GM19328 (cell line): ENCODE measurements at regions not wholly inside any gene's neighbourhood (a gene's known extent, or its start where the extent isn't known, plus 50 kb on each side); places are given as distances from the start of the nearest gene placed in this dataset.
"Not testable (repeated sequence)": the region's sequence is repeated elsewhere in the genome, so short reads cannot be mapped to it uniquely, and the experiment has no call there.

Experiments
- ATAC-seq: cut with Tn5 transposase; IDR thresholded peaks from one replicate; pipeline ENCODE4 v1.9.1; 2021; ENCODE audit warnings: mild to moderate bottlenecking, moderate library complexity; ENCODE audit not compliant: unreplicated experiment

- no peak for ATAC-seq
Measured at GRCh38 chr2:150371044-150371818, 116.2 kb downstream of the RND3 start.

- no peak for ATAC-seq
Measured at GRCh38 chr2:150370561-150370960, 116.9 kb downstream of the RND3 start.

- no peak for ATAC-seq
Measured at GRCh38 chr2:150369862-150370261, 117.6 kb downstream of the RND3 start.

- no peak for ATAC-seq
Measured at GRCh38 chr2:150358468-150358807, 129.0 kb downstream of the RND3 start.

- ATAC-seq = no peak
Measured at GRCh38 chr2:150357770-150358467, 129.5 kb downstream of the RND3 start.

- no peak for ATAC-seq
Measured at GRCh38 chr2:150355440-150355839, 132.0 kb downstream of the RND3 start.

- no peak for ATAC-seq
Measured at GRCh38 chr2:150353376-150353775, 134.1 kb downstream of the RND3 start.

- ATAC-seq = no peak
Measured at GRCh38 chr2:150351922-150352321, 135.5 kb downstream of the RND3 start.

- ATAC-seq = no peak
Measured at GRCh38 chr2:150350500-150350899, 137.0 kb downstream of the RND3 start.

- ATAC-seq = no peak
Measured at GRCh38 chr2:150346806-150347205, 140.7 kb downstream of the RND3 start.

- ATAC-seq = no peak
Measured at GRCh38 chr2:150341982-150342680, 145.3 kb downstream of the RND3 start.

- no peak for ATAC-seq
Measured at GRCh38 chr2:150339951-150340350, 147.5 kb downstream of the RND3 start.

- ATAC-seq = no peak
Measured at GRCh38 chr2:150339282-150339681, 148.2 kb downstream of the RND3 start.

- no peak for ATAC-seq
Measured at GRCh38 chr2:150335596-150335995, 151.9 kb downstream of the RND3 start.

- ATAC-seq = no peak
Measured at GRCh38 chr2:150332383-150332782, 155.1 kb downstream of the RND3 start.

GRCh38 chr2:150327564-150328489 is 159.6 kb downstream of the RND3 start:
- ATAC-seq = no peak

- ATAC-seq = no peak
Measured at GRCh38 chr2:150325656-150326314, 161.7 kb downstream of the RND3 start.

- not testable (repeated sequence) for ATAC-seq
Measured at GRCh38 chr2:150323071-150323470, 164.4 kb downstream of the RND3 start.

GRCh38 chr2:150320608-150321007 is 166.9 kb downstream of the RND3 start:
- no peak for ATAC-seq
